Dedifferentiated amniotic fluid mesenchymal stem cell (primary cell): ENCODE measurements at regions not wholly inside any gene's neighbourhood (a gene's known extent, or its start where the extent isn't known, plus 50 kb on each side); places are given as distances from the start of the nearest gene placed in this dataset.

ENCODE experiments used
- DNase-seq: peaks from one replicate; pipeline ENCODE4 v3.0.0-alpha.2; 2016; ENCODE audit errors: extremely low spot score

DNA sequence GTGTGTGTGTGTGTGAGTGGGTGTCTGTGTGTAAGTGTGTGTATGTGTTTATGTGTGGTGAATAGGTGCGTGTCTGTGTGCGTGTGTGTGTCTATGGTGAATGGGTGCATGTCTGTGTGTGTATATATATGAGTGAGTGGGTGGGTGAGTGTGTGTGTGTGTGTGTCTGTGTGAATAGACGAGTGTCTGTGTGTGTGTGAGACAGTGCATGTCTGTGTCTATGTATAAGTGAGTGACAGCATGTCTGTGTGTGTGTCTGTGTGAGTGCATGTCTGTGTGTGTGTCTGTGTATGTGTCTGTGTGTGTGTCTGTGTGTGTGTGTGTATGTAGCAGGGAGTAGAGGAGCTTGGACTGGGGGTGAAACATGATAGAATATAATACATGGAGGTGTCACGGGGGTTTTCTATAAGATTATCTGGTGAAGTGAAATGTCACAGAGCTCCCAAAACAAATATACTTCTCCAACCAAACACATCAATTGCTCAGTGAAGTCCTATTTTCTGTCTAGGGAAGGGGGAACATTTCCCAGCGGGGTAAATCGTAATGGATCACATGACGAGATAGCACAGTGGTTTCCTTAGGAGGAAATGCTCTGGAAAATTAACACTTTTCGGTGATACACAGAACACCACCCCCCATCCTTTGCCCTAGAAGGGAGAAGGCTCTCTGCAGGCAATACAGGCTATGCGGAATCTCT is 723.3 kb upstream of the CELF2 start:
- DNase-seq: no peak

DNA sequence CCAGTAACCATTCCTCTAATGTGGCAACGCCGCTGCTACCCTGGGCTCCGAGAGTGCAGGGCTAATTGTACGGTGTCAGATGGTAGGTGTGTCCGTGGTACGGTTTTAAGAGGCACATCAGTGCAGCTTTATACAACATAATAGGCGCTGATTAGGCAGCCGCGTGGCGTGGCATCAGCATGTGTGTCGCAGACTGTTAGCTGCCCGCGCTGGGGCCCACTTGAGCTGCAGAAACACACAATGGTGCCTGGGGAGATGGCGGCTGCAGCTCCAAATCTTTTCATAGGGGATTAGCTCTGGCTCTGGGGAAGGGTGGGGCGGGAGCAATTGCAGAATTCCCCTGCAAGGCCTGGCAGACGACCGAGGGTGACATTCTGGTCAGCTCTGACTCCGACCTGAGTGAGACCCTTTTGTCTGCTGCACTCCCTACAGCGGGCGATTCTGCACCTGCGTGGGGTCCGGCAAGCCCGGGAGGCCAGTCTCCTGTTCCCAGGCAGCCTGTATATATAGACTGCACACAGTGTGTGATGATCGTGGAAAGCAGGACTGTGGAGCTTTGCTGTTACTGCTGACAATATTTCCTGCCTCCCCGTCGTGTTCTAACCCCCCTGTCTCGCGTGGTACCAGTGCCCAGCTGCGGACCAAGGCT is 722.7 kb upstream of the CELF2 start:
- DNase-seq: no peak

DNA sequence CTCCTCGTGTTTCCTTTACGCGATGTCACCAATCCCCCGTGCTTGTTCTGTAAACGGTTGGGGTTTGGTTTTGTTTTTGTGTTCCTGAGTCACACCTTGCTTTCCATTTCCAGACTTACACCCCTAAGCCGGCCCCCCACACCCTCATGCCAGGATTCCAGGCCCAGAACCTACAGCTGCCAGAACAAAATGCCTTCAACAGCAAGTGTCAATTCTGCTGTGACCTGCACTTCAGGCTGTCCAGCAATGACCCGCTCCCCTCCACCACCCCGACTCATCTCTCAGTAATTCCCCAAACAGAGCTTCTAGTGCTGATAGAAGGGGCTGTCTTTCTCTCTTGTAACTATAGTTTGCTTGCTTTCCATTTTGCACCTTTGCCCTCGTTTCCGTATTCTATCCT is 722.1 kb upstream of the CELF2 start:
- no peak for DNase-seq

DNA sequence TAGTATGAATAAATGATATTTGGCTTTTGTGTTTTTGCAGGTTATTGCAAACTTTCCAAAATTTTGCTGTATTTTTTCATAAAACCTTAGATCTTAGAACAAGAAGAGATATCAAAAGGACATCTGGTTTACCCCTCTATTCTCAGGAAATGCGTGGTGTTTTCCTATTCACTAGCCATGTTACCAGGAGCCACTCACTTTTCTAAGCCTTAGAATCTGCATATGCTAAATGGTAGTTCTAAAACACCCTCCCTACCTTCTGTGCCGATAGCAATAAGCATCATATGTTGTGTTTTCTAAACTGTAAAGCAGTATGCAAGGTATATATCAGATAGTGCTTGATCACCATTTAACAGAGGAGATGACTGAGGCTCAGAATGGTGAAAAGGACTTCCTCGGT is 715.0 kb upstream of the CELF2 start:
- no peak for DNase-seq

DNA sequence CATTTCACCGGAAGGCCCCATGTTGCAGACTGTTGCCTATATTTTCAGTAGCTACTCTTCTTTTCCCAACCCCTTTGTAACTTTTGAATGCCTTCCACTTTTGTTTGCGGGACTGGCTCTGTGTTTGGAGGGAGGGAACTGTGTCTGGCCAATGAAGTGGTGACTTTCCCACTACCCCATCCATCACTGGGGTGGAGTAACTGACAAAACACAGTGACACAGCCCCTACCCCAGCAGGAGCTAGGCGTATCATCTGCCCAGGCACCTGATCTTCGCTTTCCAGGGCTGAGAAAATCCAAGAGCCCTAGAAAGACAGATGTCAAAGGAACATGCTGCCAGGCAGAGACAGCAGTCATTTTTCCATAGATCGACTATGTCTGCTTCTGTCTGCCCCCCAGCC is 710.6 kb upstream of the CELF2 start:
- DNase-seq: no peak

DNA sequence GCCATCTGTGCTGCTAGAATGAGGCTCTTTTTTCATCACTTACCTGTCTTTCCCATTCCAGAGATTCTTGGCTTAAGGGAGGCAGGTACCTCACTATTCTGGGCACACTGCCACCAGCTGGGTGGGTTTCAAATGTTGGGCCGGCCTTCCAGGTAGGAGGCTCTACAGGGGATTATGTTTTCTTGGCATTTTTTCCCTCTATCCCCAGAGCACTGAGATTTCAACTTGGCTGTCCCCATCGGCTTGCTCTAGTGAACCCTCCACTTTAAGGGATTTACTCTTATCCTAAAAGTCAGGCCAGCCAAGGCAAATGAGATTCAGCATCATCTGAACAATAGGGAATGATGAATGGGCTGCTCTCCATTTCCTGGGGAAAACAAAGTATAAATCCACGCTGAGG is 710.1 kb upstream of the CELF2 start:
- no peak for DNase-seq

DNA sequence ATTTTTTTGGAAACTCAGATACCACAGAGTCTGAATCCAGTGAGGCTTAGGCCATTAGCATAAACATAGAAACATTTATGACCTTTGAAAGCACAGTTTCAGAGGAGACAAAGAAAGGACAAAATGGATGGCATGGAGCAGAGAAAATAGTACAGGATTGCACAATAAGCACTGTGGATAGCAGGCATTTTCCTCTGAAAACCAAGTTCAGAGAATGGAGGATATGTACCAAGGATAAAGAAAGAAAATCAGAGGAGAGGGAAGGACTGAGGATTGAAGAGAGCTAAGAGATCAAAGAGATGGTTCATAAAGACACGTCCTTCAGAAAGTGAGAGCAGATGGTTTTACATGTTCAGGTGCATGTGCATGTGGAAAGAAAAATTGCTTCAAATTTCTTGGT is 707.2 kb upstream of the CELF2 start:
- no peak for DNase-seq

DNA sequence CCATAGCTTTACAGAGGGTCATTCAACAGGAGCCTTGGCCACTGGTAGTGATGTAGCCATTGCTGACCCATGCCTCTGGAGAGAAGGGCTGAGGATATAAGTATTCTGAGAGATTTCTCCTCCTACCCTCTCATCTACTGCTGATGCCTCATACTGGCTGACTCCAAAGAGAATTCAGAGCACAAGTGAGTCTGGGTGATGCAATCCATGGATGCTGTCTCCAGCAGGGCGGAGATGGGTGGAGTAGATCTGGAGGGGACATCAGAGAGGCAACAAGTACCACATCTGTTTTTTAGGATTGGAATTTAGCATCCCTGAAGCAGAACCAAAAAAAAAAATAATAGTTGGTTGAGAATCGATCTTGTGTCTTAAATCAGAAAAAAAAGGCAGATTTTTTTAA is 705.7 kb upstream of the CELF2 start:
- no peak for DNase-seq

DNA sequence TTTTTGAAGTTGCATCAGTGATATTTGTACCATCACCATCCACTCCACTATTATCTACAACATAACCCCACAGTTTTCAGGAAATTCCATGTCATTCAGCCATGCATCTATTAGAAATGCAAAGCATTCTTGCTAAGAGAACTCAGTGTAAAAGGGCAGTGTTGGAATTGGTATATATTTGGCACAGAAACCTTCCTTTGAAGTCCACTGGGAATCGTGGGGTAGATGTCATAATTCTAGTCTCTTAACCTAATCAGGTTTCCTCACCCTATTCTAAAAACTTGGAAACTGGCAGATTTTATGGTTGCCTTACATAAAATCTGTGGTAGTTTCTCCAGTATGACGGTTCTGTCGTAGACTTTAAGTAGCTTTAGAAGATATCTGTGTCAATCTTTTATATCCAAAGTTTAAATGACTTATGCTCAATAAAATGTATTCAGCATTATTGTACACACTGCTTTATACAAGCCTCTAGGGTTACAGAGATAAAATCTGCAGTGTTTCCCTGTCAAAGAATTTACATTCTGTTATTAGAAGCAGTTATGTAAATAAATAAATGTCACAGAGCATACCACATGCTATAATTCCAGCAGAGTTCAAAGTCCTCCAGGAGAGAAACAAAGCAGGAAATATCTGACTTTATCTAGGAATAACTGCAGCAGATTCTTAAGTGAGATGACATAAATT is 704.4 kb upstream of the CELF2 start:
- DNase-seq: no peak

DNA sequence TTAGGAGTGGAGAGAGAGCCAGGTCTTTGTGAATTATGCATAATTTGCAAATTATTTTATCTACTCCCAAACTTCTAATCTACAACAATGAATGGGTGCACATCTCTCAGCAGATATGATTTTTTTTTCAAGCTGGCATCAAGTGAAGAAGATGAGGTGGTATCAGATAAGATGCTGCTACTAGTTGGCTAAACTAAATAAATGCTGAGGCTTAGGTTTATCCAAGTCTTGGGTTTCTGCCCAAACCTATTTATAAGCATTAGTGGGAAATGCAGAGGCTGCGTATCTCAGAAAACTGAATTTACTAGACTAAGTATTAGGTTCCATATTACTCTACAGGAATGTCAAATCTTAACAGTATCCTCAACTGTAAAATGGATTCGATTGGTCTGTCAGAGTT is 703.0 kb upstream of the CELF2 start:
- no peak for DNase-seq

DNA sequence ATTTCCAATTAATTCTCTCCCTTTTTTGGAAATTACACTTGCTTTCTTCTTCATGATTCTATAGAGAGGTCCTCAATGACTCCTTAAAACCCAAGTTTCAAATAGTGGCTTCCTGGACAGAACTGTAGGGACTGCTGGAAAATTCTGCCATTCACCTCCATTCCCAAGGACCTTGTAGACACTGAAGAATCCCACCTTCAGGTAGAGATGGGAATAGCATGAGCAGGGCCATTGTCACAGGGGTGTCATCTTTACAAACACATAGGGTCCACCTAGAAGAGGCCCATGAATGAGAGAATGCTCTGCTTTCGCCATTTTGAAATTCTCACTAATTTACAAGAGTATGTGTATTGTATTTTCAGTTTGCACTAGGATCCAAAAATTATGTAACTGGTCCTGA is 701.7 kb upstream of the CELF2 start:
- no peak for DNase-seq

DNA sequence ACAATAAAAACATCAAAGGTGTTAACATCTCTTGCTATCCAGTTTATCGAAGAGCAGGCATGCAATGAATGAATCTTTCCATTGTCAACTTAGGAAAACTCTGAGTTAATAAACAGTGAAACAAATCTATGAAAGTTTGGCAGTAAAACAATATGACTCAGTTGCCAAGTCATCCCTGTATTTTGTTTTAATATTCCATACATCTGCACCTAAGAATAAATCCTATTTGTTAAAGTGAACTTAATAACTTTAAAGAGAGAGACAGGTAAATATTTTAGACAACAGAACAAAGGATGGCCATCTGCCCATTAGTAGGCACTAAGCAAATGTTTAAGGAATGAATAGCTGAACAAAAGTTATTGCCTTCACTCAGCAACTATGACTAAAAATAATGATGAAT is 700.5 kb upstream of the CELF2 start:
- DNase-seq: no peak

DNA sequence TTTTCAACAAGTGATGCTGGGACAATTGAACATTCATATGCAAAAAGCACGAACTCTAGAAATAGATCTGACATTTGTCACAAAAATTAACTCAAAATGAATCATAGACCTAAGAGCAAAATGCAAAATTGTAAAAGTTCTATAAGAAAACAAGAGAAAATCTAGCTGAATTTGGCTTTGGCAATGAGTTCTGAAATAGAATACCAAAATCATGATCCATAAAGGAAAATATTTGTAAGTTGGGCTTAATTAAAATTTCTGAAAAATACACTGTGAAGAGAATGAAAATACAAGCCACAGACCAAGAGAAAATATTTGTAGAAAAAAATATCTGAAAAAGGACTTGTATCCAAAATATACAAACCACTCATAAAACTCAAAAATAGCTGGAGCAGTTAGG is 698.8 kb upstream of the CELF2 start:
- no peak for DNase-seq

DNA sequence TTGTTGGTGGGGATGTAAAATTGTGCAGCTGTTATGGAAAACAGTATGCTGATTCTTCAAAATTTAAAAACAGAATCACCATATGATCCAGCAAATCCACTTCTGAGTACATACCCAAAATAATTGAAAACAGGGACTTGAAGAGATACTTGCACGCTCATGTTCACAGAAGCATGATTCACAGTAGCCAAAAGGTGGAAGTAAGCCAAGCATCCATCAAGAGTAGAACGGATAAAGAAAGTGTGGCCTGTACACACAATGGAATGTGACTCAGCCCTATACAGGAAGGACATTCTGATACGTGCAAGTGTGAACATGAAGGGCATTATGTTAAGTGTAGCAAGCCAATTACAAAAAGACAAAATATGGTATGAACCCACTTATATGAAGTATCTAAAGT is 696.7 kb upstream of the CELF2 start:
- DNase-seq: no peak

DNA sequence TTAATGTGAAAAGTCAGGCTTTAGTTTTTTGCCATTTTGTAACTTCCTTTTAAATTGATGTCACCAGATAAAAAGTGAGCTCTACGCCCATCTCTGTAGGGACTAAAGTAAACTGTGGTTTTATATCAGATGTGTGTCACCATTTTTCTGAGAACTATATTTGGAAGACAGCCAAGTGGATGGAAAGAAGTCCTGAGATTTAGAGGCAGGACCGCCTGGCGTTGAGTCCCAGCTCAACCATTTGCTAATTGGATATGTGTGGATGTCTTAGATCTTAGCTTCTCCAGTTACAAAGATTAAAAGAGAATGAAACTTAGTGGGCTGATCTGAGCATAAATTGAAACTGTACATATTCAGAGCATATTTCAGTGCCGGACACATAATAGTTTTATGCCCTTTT is 691.6 kb upstream of the CELF2 start:
- no peak for DNase-seq

DNA sequence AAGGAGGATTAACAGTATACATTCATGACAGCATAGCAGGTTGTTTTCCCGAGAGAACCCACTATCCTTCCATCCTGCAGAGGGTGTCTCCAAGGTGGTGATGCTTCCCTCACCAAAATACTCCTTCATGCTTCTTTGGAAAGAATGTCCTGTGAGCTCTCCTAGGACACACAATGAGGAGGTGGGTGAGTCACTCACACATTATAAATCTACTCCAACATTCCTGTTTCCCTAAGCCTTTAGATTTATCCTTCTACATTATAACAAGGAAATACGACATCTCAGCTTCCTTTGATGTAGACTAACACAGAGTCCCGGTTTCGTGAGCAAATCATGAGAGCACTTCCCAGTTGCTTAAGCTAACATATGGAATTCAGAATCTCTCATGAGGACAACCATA is 689.7 kb upstream of the CELF2 start:
- no peak for DNase-seq

DNA sequence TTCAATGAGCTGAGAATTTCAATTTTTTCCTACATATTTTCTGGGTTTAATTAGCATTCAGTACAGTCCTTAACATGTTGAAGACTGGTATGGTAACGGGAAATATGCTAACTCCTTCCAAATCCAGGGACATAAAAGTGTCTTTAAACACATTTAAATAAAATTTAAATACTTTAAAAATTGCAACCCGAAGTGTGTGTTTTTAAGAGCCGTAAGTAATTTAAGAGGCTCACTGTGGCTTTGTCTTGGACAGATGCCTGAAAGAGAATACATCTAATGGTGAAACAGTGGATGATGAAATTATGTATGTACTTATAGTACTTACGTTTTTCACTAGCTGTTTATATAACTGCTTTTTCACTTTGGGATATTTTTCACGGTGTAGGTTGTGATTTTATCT is 687.3 kb upstream of the CELF2 start:
- no peak for DNase-seq

DNA sequence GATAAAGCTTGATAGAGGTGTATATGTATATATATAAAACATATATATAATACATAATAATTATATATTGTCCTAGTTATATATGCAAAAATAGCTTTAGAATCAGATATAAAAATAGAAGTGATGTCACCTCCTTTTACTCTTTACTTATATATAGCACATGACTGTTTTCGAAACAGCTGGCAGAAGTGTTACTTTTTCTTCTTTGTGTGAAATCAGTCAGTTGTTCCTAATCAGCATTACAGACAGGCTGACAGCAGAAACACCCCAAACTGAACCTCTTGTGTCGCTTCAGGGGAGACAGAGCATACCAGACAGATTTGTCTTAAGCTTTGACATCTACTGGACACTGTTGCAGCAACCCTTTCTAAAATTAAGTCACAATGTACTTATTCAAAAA is 684.9 kb upstream of the CELF2 start:
- no peak for DNase-seq

DNA sequence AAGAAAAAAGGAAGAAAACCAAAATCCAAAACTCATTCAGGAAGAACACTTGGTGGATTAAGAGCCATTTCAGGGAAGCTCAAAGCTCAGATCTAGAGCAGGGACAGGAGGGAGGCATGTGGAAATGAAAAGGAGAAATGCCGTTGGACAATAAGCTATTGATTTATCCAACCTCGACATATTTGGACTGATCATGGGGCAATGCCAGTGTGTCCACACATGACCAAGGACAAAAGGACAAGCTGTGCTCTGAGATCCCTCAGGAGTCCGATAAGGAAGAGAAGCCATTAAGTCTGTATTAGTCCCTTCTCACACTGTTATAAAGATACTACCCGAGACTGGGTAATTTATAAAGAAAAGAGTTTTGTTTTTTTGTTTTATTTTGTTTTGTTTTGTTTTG is 684.0 kb upstream of the CELF2 start:
- DNase-seq: no peak

DNA sequence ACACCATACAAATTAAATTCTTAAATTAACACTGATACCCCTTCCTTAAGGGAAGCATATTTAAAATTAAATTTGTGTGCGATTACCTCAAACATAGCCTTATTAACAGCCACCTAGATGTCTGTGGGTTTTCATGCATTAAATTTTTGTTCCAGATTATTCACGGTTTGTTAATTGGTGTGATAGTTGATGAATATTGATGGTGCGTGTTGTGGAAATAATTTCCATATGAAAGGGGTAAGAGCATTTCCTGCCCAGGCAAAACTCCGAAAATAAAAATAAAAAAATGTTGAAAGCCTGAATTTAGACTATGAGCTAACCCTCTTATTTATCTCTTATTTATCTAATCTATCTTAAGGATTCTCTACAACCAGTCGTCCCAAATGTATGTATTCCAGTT is 679.3 kb upstream of the CELF2 start:
- DNase-seq: no peak

DNA sequence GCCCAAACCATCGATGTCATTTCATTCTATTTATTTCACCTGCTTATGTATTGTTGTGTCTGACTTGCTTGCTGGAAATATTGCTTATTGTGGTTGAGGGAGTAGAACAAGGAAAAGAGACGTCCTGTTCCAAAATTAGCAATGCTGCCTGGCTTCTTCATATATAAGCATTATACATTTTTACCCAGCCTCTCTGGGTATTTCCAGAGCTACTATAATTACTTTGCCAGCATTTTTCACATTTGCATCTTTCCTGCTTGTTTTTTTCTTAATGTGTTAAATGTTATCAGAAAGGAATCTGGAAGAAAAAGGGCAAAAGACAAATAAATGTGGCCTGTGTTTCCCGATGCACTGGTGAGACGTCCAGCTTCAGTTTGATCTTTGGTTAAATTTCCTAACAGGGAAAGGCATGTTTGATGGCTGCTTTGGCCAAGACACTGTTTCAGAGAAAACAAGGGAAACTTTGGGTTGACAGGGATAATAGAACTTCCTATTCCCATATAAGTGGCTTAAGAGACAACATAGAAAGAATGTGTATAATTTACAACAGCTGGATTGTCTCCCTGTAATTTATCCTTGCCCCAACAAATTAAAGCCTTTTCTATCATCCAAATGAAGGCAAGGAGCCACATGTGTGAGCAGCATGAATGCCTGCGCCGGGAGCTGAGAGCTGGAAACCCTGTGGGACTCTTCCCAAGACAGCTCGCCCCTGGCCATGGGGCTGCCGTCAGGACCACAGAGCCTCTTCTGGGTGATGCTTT is 671.1 kb upstream of the CELF2 start:
- DNase-seq: no peak

DNA sequence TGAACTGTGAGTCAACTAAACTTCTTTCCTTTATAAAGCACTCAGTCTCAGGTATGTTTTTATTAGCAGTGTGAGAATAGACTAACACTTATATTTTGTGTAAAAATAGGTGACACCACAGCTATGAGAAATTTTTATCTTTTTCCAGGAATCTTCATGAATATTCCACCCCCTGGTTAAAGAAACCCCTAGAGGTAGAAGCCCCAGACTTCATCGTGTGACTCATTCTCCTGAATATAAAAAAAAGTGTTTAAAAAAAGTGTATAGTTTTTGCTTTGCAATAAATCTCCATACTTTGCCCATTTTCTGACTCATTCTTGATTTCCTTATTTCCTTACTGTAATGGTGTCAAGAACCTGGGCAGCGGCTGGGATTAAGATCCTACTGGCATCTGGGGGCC is 667.6 kb upstream of the CELF2 start:
- DNase-seq: no peak

DNA sequence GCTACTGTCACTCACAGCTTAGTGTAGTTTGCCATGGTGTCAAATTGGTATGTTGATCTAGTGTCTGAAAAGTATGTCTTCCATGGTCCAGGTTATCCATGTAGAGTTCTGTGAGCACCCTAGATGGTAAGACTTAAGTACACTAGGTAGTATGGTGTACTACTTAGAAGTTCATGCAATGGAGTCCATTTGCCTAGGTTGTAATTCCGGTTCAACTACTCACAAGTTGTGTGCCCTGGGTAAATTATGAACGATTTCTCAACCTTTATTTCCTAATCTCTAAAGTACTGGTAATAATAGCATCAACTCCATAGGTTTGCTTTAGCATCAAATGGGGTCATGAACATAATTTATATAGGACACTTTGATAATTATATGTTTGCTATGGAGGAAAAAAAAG is 666.2 kb upstream of the CELF2 start:
- DNase-seq: no peak
